GM19023 (cell line): ENCODE measurements at regions not wholly inside any gene's neighbourhood (a gene's known extent, or its start where the extent isn't known, plus 50 kb on each side); places are given as distances from the start of the nearest gene placed in this dataset.
"Not testable (repeated sequence)": the region's sequence is repeated elsewhere in the genome, so short reads cannot be mapped to it uniquely, and the experiment has no call there.

Experiments used
- ATAC-seq: cut with Tn5 transposase; IDR thresholded peaks from one replicate; pipeline ENCODE4 v1.9.1; 2021; ENCODE audit warnings: mild to moderate bottlenecking, moderate library complexity; ENCODE audit not compliant: unreplicated experiment

DNA sequence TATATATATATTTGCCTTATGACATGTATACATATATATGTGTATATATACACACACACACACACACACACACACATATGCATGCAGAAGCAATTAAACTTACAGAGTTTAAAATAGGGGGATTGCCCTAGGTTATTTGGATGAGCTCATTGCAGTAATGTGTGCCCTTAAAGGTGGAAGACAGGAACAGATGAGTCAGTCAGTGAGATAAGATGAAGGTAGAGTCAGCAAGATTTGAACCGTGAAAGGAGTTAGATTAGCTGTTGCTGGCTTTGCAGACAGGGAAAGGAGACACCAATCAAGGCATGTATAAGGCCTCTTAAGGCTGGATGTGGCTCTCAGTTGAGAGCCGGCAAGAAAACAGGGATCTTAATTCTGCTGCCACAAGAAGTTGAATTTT lies 902.4 kb upstream of the RAG2 start:
- no peak for ATAC-seq

DNA sequence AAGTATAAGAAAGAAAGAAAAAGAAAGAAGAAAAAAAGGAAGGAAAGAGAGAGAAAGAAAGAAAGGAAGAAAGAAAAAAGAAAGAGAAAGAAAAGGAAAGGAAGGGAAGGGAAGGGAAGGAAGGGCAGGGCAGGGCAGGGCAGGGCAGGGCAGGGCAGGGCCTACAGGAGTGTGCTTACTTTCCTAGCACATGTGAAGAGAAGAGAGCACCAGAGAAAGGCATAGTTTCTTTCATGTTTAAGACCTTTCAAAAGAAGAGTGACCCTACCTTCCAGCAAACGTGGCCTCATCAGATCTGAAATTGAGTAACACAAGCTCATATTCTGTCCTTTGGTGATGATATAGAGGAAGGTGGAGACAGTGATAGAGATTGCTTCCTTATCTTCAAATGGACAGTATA lies 899.3 kb upstream of the RAG2 start:
- no peak for ATAC-seq

DNA sequence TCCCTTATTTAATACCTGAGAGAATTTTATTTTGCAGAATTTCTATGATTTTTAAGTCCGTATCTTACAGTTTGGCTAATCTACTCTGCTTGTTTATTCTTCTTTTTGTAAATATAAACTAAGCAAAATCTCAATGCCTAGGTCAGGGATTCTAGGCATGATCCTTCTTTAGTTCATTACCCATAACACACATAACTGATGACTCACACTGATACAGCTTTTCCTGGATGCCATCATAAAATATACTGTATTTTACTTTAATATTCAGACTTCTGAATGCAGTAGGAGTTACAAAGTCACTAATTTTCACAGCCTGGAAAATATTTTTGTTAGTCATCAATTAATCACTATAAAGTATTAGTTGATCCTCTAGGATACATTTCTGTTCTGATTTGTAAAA lies 898.2 kb upstream of the RAG2 start:
- ATAC-seq, result no peak

DNA sequence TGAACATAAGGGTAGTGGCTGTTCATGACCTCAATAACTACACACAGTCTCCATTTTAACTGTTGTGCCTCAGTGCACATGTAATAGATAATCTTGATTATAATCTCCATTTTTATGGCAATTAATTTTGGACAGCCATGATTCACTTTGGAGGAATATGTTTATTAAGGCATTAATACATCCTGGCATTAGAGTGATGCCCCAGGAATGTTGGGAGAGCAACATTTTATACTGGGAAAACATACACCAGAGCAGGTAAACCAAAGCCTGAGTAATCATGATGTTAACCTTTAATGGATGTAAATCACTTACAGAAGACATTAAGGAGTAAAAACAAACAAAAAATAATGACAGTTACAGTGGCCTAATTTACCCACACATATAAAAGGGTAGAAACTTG lies 886.3 kb upstream of the RAG2 start:
- ATAC-seq, result no peak

DNA sequence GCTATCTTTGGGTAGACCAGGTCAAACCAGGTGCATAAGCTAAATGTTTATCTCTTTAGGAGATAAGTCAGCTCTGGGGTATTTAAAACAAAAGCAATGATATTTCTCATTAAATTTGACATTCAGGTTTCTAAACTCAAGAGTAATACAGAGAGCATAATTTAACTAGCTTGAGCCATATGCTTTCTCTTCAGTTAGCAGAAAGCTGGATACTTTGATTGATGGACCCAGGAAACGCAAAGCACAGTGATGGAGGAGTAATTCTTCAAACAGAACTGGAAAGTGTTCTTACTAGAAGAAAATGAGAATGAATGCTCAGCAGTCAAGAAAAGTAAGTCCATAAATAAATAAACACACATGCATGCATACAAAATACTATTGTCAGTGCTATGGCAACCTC lies 885.7 kb upstream of the RAG2 start:
- no peak for ATAC-seq

- ATAC-seq, result no peak
Measured at GRCh38 chr11:37474889-37475288, 876.9 kb upstream of the RAG2 start.

DNA sequence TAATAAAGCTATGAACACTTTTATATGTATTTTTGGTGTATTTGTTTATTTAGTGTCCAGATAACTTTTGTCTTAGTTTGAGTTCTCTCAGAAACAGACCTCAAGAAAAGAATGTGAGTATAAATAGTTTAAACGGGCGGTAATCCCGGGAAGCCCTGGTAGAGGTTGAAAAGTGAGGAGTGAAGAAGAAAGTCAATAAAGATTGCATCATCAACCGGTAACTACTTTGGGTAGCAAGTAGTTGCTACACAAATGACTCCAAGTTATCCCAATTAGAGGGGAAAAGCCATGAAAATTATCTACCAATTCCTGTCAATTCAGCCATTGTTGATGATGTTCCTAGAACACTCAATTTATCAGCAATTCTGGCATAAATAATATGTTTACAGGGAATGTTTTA lies 870.3 kb upstream of the RAG2 start:
- no peak for ATAC-seq

DNA sequence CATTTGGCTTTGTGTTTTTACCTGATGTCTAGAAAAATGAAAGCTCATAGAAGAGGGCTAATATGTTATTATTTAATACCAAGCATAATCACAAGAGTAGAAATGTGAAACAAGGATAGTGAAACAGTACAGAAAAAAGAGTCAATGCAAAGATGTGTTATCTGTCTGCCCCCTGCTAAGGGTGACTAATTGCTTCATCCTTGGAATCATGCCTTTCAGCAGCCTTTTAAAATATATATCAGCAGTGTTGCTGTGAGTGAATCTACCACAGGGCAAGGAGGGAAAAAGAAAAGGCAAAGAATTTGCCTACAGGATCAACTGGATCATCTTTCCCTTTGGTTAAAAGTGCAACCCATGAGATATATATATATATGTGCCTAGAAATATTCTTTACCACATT lies 867.2 kb upstream of the RAG2 start:
- ATAC-seq, result no peak

- no peak for ATAC-seq
Measured at GRCh38 chr11:37459456-37459855, 861.4 kb upstream of the RAG2 start.

DNA sequence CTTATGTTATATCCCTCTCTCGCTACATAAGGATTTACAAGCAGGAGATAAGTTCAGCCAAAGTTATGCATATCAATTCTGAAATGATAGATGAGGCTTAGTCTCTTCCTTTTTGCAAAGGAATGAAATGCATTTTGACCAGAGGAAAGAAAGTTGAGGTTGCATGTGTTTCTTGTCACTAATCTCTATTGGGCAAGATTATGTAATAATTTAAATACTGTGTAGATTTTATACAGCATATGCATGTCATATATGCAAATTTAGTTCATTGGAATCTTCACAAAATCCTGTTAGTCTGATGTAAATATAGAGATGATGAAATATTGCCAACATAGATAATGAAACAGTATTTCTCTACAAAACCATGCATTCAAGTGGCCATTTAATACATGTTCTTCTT lies 858.7 kb upstream of the RAG2 start:
- ATAC-seq, result no peak

DNA sequence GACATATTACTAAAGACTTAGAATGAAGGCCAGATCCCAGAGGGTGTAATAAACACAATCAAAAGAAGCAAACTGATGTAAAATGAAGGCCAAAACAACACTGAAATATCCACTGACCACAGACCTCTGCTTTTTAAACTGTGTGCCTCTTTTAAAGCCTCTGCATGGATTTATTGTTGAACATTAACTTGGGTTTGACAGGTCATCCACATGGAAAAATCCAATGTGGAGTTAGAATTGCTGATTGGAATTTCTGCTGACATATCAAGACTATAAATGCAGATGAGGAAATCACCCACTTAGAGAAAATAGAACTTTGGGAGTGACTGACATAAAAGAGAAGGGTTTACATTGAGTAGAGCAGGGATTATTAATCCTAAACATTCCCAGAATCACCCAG lies 853.9 kb upstream of the RAG2 start:
- ATAC-seq, result no peak

DNA sequence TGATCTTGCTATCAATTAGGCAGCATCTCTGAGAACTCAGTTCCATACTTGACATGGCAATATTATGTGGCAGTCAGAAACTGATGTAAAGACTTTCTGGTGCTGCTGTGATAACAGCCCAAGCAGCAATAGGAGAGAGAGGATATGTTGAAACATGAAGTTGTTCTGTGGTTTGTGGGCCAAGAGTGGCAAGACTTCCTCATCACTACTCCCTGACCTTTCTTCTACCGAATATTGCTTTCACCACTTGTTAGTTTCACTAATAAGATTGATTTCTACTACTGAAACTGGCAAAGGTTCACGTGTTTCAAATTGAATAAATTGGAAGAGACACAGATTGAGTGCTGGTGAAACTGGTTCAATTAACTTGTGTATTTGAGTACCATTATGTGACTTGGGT lies 852.6 kb upstream of the RAG2 start:
- ATAC-seq, result no peak

DNA sequence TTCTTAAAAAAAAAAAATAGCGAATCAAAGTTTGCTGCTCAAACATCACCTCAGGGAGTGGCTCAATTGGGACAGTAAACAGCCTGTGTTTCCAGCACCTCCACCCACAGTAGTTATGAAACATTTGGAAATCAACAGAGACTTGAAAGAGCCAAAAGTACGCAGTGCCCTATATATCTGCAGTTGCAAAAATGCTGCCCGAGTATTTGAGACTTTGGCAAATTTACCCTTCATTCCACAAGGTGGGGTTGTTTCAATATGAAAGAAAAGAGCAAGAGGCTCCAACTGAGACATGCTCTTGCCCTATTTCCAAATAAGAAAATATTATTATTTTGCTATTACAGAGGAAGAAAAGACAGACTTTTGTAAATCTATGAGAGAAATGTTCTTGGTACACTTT lies 851.1 kb upstream of the RAG2 start:
- ATAC-seq, result no peak

- no peak for ATAC-seq
Measured at GRCh38 chr11:37442576-37442975, 844.5 kb upstream of the RAG2 start.

- not testable (repeated sequence) for ATAC-seq
Measured at GRCh38 chr11:37431633-37432230, 833.7 kb upstream of the RAG2 start.

- not testable (repeated sequence) for ATAC-seq
Measured at GRCh38 chr11:37430966-37431632, 833.1 kb upstream of the RAG2 start.

GRCh38 chr11:37422511-37422910 lies 824.5 kb upstream of the RAG2 start:
- no peak for ATAC-seq

GRCh38 chr11:37411289-37411688 lies 813.3 kb upstream of the RAG2 start:
- ATAC-seq, result no peak

GRCh38 chr11:37409124-37409523 lies 811.1 kb upstream of the RAG2 start:
- ATAC-seq, result no peak

DNA sequence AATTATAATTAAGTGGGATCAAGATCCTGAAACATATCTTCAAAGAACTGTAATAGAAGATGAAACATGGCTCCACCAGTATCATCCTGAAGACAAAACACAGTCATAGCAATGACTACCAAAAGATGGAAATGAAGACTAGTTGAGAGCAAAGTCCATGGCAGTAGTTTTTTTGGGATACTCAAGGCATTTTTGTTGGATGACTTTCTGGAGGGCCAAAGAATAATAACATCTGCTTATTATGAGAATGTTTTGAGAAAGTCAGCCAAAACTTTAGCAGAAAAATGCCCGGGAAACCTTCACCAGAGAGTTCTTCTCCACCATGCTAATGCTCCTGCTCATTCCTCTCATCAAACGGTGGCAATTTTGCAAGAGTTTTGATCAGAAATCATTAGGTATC lies 809.4 kb upstream of the RAG2 start:
- ATAC-seq, result no peak

- ATAC-seq, result no peak
Measured at GRCh38 chr11:37406651-37407050, 808.6 kb upstream of the RAG2 start.

DNA sequence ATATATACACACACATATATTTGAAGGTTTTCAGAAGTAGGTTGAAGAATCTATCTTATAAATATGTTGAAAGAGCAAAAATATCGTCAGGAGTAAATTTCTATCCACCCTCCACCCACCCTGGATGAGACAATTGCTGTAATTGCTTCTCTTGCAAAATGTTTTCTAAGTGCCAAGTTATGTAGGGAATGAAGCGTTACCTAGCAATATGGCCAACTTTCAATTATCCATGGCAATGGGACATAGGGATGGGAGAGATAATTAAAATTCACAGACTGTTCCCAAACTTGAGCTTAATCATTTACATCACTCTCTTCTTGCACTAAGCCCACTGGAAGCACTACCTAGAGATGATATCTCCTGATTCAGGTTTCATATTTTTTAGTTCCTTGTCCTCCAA lies 806.2 kb upstream of the RAG2 start:
- ATAC-seq, result no peak

DNA sequence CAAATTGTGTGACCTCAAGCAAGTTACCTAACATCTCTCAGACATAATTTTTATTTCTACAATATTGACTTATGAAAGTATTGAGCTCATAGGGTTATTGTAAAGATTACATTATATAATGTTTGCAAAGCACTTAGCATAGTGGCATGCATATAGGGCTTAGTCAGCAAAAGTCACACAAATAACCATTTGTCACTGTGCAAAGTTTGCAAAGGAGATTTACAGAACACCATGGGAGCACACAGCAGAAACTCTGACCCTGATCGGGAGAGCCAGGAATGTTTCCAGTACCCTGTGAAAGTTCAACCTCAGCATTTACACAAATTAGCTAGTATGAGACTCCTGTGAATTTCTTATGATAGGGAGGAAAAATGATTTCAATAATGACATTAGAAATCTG lies 804.6 kb upstream of the RAG2 start:
- ATAC-seq, result no peak
